Kidney (tissue), 13 donors: ENCODE measurements at regions not wholly inside any gene's neighbourhood (a gene's known extent, or its start where the extent isn't known, plus 50 kb on each side); places are given as distances from the start of the nearest gene placed in this dataset.

Source experiments
- DNase-seq, 5 donors: peaks; one replicate each; pipeline ENCODE4 v3.0.0-alpha.2; 2013 to 2020
- FAIRE-seq: peaks from 2 replicates; lab custom pipeline; 2012; peaks lifted over from hg19 to GRCh38; lab: Jason Lieb, UNC
- H3K27ac ChIP-seq, 2 donors: one replicate each; pipeline ENCODE4 v1.7.0; 2013; ENCODE audit warnings: low read depth in 2 of 2, low read length in 2 of 2, inconsistent platforms in 1 of 2
- H3K27me3 ChIP-seq: one replicate; pipeline ENCODE4 v1.7.1; 2013; ENCODE audit warnings: low read length, inconsistent platforms; ENCODE audit not compliant: control insufficient read depth, insufficient read depth
- H3K36me3 ChIP-seq, 3 donors: one replicate each; pipeline versions ENCODE4 v1.7.0 to v1.7.1; 2013; ENCODE audit warnings: low read length in 3 of 3, control low read depth in 1 of 3, inconsistent platforms in 1 of 3; ENCODE audit not compliant: insufficient read depth in 3 of 3, control insufficient read depth in 2 of 3
- H3K4me1 ChIP-seq, 3 donors: one replicate each; pipeline versions ENCODE4 v1.7.0 to v1.7.1; 2013; ENCODE audit warnings: low read length in 3 of 3, inconsistent platforms in 1 of 3, low read depth in 1 of 3; ENCODE audit not compliant: control insufficient read depth in 2 of 3, insufficient read depth in 2 of 3
- H3K4me3 ChIP-seq, 3 donors: one replicate each; pipeline versions ENCODE4 v1.7.0 to v1.8.1; 2013; ENCODE audit warnings: low read length in 3 of 3, control low read depth in 1 of 3, inconsistent platforms in 1 of 3
- H3K9ac ChIP-seq, 3 donors: one replicate each; pipeline versions ENCODE4 v1.7.0 to v1.7.1; 2013; ENCODE audit warnings: low read length in 3 of 3, control low read depth in 1 of 3, inconsistent platforms in 1 of 3
- H3K9me3 ChIP-seq, 3 donors: one replicate each; pipeline versions ENCODE4 v1.7.0 to v1.7.1; 2013; ENCODE audit warnings: low read length in 3 of 3, control low read depth in 1 of 3, inconsistent platforms in 1 of 3; ENCODE audit not compliant: control insufficient read depth in 2 of 3, insufficient read depth in 1 of 3
- intact Hi-C: fragments of 100-400 bp; cut with DNase I; formaldehyde crosslinking; loops from one replicate; pipeline ENCODE4 v1.11.1; 2022
- TF ChIP-seq, protein P1 (sequence below): IDR thresholded peaks from 3 replicates; pipeline ENCODE4 v1.5.1; 2012; ENCODE audit warnings: mild to moderate bottlenecking, moderate library complexity, borderline replicate concordance; ENCODE audit not compliant: insufficient read depth; ENCODE audit errors: extremely low read depth
- donor health status: control.
- donor health status: control.
- donor health status: control.
- donor health status: control.
- donor health status: control.
- donor health status: DM: yes; HTN: yes; CAD: no.
- donor health status: Normal renal cell carcinoma (clear cell type).

DNA sequence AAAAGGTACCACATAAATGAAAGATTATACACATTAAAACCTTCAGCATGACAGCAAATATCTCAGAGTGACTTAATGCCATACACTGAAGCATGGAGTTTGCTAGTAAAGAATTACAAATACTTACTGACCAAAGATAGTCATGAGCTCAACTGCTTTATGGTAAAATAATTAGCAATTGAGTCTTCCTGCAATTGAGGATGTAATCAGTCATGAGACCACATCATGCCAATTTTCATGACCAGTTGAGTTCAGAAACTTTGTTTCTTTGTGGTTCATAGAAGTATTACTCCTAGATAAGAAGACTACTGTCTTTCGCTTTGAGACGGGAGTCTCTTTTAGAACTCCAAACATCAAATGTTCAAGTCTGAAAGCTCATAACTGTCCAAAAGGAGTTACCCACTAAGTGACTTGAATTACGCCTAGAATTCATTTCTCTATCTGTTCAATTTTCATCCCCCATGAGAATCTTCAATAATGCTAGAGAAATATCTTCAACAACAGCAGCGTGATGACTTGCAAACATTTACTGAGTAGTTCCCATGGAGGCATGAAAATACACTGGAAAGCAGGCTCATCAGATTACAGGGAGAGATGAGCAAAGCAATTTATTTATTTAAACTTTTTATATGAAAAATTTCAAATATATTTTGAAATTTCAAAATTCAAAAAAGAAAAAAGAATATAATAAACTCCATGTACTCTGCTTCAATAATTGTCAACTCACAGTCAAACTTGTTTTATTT is 120.0 kb downstream of the BTG1 start:
- Histone ChIP-seq H3K4me1 (no peaks in the 10 kb centered on the region), H3K27me3 (no peaks in the 10 kb centered on the region), H3K36me3 (no peaks in the 10 kb centered on the region), H3K27ac (no peak overlapping the region), H3K9ac (no peak overlapping the region), H3K9me3 (no peaks in the 10 kb centered on the region), H3K4me3 (no peak overlapping the region)
- intact Hi-C loops: no loop called here
- FAIRE-seq (no peak), DNase-seq (no peak)
- TF ChIP-seq, protein P1, sequence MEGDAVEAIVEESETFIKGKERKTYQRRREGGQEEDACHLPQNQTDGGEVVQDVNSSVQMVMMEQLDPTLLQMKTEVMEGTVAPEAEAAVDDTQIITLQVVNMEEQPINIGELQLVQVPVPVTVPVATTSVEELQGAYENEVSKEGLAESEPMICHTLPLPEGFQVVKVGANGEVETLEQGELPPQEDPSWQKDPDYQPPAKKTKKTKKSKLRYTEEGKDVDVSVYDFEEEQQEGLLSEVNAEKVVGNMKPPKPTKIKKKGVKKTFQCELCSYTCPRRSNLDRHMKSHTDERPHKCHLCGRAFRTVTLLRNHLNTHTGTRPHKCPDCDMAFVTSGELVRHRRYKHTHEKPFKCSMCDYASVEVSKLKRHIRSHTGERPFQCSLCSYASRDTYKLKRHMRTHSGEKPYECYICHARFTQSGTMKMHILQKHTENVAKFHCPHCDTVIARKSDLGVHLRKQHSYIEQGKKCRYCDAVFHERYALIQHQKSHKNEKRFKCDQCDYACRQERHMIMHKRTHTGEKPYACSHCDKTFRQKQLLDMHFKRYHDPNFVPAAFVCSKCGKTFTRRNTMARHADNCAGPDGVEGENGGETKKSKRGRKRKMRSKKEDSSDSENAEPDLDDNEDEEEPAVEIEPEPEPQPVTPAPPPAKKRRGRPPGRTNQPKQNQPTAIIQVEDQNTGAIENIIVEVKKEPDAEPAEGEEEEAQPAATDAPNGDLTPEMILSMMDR: no peak

DNA sequence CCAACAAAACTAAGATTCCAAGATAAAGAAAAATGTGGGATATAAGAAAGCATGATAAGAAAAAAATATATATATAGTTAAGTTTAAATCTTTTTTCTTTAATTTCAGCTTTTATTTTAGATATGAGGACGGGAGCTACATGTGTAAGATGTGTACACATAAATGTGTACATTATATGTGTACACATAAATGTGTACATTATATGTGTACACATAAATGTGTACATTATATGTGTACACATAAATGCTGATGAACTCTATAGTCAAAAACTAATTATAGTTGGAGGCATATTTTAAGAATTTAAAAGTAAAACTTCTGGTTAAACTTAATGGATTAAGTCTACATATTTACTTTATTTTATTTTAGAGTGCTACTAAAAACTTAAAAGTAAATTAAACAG is 123.6 kb downstream of the BTG1 start:
- intact Hi-C loops: no loop called here

DNA sequence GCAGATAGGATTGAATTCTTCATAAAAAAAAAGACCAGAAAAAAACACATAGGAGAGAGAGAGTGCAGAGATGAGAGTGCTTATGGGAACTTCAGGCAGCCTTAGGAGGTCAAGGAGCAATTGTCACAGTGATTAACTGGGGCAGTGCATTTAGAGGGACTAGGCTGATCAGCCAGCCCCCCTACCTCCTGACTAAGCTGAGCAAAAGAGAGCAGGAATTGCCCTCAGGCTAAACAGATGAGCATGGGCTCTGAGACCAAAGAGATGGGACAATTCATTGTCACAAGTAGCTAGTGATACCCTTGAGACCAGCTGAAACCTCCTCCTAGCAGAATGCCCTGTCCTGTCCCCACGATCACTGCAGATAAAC is 124.0 kb downstream of the BTG1 start:
- Histone ChIP-seq H3K27me3 (no peaks in the 10 kb centered on the region), H3K4me1 (no peaks in the 10 kb centered on the region), H3K9ac (no peak overlapping the region), H3K9me3 (no peaks in the 10 kb centered on the region), H3K36me3 (no peaks in the 10 kb centered on the region), H3K4me3 (no peak overlapping the region), H3K27ac (no peak overlapping the region)
- TF ChIP-seq, protein P1: no peak
- intact Hi-C loops: no loop called here
- FAIRE-seq (no peak), DNase-seq (peak in 1 of 5 donors; percentile 16)

More for the DNA sequence above, 123.6 kb downstream of the BTG1 start:
- no peaks in the 10 kb centered on the region for H3K9me3 ChIP-seq
- no peaks in the 10 kb centered on the region for H3K4me1 ChIP-seq
- H3K9ac ChIP-seq: no peak overlapping the region
- H3K36me3 ChIP-seq: no peaks in the 10 kb centered on the region
- peak; percentile 68 for FAIRE-seq
- H3K27me3 ChIP-seq: no peaks in the 10 kb centered on the region
- H3K27ac ChIP-seq: no peak overlapping the region
- TF ChIP-seq, protein P1: no peak
- no peak for DNase-seq
- H3K4me3 ChIP-seq: no peak overlapping the region
